ENCODE measurements at regions not wholly inside any gene's neighbourhood (a gene's known extent, or its start where the extent isn't known, plus 50 kb on each side); places are given as distances from the start of the nearest gene placed in this dataset.

GRCh38 chr5:5792106-5792505 lies 369.6 kb downstream of the ICE1 start:
- Histone ChIP-seq H3K36me3 (no peaks in the 10 kb centered on the region), H3K27me3 (no peaks in the 10 kb centered on the region), H3K9me3 (ENCODE audit: low read depth) (no peaks in the 10 kb centered on the region), H3K4me1 (ENCODE audit: low read depth) (peaks cover 6% of the 10 kb centered on the region), H3K27ac (no peak overlapping the region), H3K4me3 (no peak overlapping the region)
- no peak for DNase-seq (ENCODE audit: low read depth in 1 of 2, low spot score in 1 of 2)
- TF ChIP-seq CTCF (IDR thresholded peaks at IDR 0.05; ENCODE audit: low read depth, low read length): no peak

GRCh38 chr5:5788793-5789192 lies 366.3 kb downstream of the ICE1 start:
- no peaks in the 10 kb centered on the region for H3K27me3 ChIP-seq
- no peaks in the 10 kb centered on the region for H3K9me3 ChIP-seq (ENCODE audit: low read depth)
- no peak overlapping the region for H3K27ac ChIP-seq
- no peak for TF ChIP-seq CTCF (IDR thresholded peaks at IDR 0.05; ENCODE audit: low read depth, low read length)
- H3K4me3 ChIP-seq: no peak overlapping the region
- DNase-seq (ENCODE audit: low read depth in 1 of 2, low spot score in 1 of 2): no peak
- no peaks in the 10 kb centered on the region for H3K36me3 ChIP-seq
- no peaks in the 10 kb centered on the region for H3K4me1 ChIP-seq (ENCODE audit: low read depth)

GRCh38 chr5:5787373-5787772 lies 364.9 kb downstream of the ICE1 start:
- Histone ChIP-seq H3K27ac (no peak overlapping the region), H3K4me3 (no peak overlapping the region), H3K36me3 (no peaks in the 10 kb centered on the region), H3K27me3 (no peaks in the 10 kb centered on the region), H3K4me1 (ENCODE audit: low read depth) (no peaks in the 10 kb centered on the region), H3K9me3 (ENCODE audit: low read depth) (no peaks in the 10 kb centered on the region)
- TF ChIP-seq CTCF (IDR thresholded peaks at IDR 0.05; ENCODE audit: low read depth, low read length): no peak
- no peak for DNase-seq (ENCODE audit: low read depth in 1 of 2, low spot score in 1 of 2)

- no peak for TF ChIP-seq CTCF (IDR thresholded peaks at IDR 0.05; ENCODE audit: low read depth, low read length)
- Histone ChIP-seq H3K9me3 (ENCODE audit: low read depth) (no peaks in the 10 kb centered on the region), H3K27me3 (no peaks in the 10 kb centered on the region), H3K4me3 (no peak overlapping the region), H3K27ac (no peak overlapping the region), H3K4me1 (ENCODE audit: low read depth) (no peaks in the 10 kb centered on the region), H3K36me3 (no peaks in the 10 kb centered on the region)
- no peak for DNase-seq (ENCODE audit: low read depth in 1 of 2, low spot score in 1 of 2)
These were observed 361.6 kb downstream of the ICE1 start for GRCh38 chr5:5784101-5784500.

- Histone ChIP-seq H3K27me3 (no peaks in the 10 kb centered on the region), H3K4me3 (no peak overlapping the region), H3K9me3 (ENCODE audit: low read depth) (no peaks in the 10 kb centered on the region), H3K4me1 (ENCODE audit: low read depth) (no peaks in the 10 kb centered on the region), H3K36me3 (no peaks in the 10 kb centered on the region), H3K27ac (no peak overlapping the region)
- no peak for DNase-seq (ENCODE audit: low read depth in 1 of 2, low spot score in 1 of 2)
- no peak for TF ChIP-seq CTCF (IDR thresholded peaks at IDR 0.05; ENCODE audit: low read depth, low read length)
These were observed 360.5 kb downstream of the ICE1 start for GRCh38 chr5:5783021-5783420.

- DNase-seq (ENCODE audit: low read depth in 1 of 2, low spot score in 1 of 2): no peak
- H3K36me3 ChIP-seq: no peaks in the 10 kb centered on the region
- no peak overlapping the region for H3K27ac ChIP-seq
- H3K4me1 ChIP-seq (ENCODE audit: low read depth): no peaks in the 10 kb centered on the region
- no peaks in the 10 kb centered on the region for H3K27me3 ChIP-seq
- no peak overlapping the region for H3K4me3 ChIP-seq
- TF ChIP-seq CTCF (IDR thresholded peaks at IDR 0.05; ENCODE audit: low read depth, low read length): no peak
- no peaks in the 10 kb centered on the region for H3K9me3 ChIP-seq (ENCODE audit: low read depth)
These were observed 359.9 kb downstream of the ICE1 start for GRCh38 chr5:5782402-5782801.

Measured in cardiac muscle cell (in vitro differentiated cells and primary cell).